ENCODE measurements at regions not wholly inside any gene's neighbourhood (a gene's known extent, or its start where the extent isn't known, plus 50 kb on each side); places are given as distances from the start of the nearest gene placed in this dataset.

DNA sequence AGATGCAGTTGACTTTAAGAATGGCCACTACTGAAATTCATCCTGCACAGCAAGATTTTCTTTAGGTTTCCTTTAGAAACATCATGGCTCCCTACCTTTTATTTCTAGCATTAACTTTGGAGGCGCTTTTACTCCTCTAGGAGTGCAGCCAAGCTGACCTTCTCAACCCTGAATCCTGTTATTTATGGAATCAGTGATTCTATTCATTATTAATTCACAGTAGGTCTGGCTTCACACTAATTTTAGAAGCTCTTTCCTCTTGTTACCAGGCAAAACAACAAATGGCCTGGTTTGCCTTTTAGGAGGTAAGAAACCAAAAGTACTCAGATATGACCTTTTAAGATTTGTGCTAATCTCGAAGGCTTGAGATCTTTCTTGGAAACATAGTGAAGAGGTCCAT is 93.0 kb upstream of the PELI1 start:
- TF ChIP-seq, protein P1, sequence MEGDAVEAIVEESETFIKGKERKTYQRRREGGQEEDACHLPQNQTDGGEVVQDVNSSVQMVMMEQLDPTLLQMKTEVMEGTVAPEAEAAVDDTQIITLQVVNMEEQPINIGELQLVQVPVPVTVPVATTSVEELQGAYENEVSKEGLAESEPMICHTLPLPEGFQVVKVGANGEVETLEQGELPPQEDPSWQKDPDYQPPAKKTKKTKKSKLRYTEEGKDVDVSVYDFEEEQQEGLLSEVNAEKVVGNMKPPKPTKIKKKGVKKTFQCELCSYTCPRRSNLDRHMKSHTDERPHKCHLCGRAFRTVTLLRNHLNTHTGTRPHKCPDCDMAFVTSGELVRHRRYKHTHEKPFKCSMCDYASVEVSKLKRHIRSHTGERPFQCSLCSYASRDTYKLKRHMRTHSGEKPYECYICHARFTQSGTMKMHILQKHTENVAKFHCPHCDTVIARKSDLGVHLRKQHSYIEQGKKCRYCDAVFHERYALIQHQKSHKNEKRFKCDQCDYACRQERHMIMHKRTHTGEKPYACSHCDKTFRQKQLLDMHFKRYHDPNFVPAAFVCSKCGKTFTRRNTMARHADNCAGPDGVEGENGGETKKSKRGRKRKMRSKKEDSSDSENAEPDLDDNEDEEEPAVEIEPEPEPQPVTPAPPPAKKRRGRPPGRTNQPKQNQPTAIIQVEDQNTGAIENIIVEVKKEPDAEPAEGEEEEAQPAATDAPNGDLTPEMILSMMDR (IDR thresholded peaks at IDR 0.05; ENCODE audit: unreplicated experiment): no peak
- H3K36me3 Mint-ChIP-seq: peaks cover 13% of the 10 kb centered on the region
- no peak overlapping the region for H3K4me3 Mint-ChIP-seq
- H3K9me3 Mint-ChIP-seq: peaks cover 17% of the 10 kb centered on the region
- peaks cover 21% of the 10 kb centered on the region for H3K4me1 Mint-ChIP-seq
- no peak for DNase-seq (ENCODE audit: low spot score in 2 of 2, unreplicated experiment in 2 of 2)
- H3K27ac Mint-ChIP-seq: no peak overlapping the region
- H3K27me3 Mint-ChIP-seq (ENCODE audit: low read depth): no peaks in the 10 kb centered on the region

DNA sequence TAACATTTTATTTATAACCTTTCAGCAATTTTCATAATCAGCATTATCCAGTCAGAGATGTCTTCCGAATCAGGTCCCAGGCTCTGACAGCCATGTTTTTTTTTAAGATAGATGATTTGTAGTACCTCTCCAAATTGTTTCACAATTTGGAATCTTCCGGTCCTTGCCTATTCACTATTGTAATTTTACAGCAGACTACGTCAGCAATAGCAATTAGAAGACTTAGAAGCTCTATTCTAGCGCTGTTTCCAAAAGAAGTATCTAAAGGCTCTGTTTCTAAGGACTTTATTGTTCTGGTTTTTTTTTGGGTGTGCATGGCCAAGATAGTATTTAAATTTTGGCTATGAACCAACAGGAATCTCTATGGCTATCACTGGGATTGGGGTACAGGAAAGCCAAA is 94.6 kb upstream of the PELI1 start:
- no peak for DNase-seq (ENCODE audit: low spot score in 2 of 2, unreplicated experiment in 2 of 2)
- TF ChIP-seq, protein P1 (IDR thresholded peaks at IDR 0.05; ENCODE audit: unreplicated experiment): no peak
- no peak overlapping the region for H3K4me3 Mint-ChIP-seq
- peaks cover 13% of the 10 kb centered on the region for H3K36me3 Mint-ChIP-seq
- H3K27ac Mint-ChIP-seq: no peak overlapping the region
- H3K9me3 Mint-ChIP-seq: peaks cover 17% of the 10 kb centered on the region
- no peaks in the 10 kb centered on the region for H3K27me3 Mint-ChIP-seq (ENCODE audit: low read depth)
- H3K4me1 Mint-ChIP-seq: peaks cover 11% of the 10 kb centered on the region

DNA sequence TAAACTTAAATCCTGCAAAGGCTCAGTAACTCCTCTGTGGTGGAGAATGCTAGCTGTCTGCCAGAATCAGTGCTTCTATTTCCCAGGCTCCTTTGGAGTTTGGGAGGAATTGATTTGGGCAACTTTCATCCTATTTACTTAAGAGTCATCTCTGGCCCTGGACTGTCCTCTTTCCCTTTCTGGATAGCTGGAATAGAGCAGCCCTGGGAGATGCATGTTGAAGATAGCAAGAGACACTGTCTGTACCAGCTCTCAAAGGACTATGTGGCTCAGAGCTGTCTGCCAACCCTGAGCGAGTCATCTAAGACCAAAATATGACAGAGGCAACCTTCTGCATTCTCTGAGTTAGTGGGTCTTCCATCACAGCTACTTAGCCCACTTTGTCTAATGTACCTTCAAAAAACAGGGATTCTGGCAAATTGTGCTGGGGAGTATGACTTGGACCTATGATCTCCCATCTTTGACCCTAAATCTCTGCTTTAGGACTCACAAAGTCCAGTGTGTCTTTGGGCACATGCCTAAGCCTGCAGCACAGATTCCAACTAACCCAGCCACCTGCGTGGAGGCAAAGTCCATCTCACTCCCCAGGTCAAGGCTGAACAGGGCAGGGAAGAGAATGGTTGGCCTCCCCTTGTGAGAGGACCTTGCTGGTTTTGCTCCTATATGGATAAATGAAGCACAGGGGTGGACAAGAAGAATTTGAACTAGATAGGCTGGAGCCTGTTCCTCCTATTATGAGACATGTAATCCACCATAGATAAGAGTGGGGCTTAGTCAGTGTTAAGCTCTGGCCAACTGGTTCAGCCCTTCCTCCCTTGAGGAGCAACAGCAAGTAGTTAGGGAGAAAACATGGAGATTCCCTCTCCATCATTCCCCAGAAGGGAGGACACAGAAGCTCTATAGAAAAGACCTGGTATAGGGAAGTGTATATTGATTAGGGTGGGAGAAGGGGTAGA is 99.1 kb upstream of the PELI1 start:
- no peak overlapping the region for H3K4me3 Mint-ChIP-seq
- H3K27ac Mint-ChIP-seq: no peak overlapping the region
- TF ChIP-seq, protein P1 (IDR thresholded peaks at IDR 0.05; ENCODE audit: unreplicated experiment): no peak
- H3K36me3 Mint-ChIP-seq: peaks cover 8% of the 10 kb centered on the region
- peaks cover 2% of the 10 kb centered on the region for H3K4me1 Mint-ChIP-seq
- H3K27me3 Mint-ChIP-seq (ENCODE audit: low read depth): no peaks in the 10 kb centered on the region
- H3K9me3 Mint-ChIP-seq: peaks cover 17% of the 10 kb centered on the region
- DNase-seq (ENCODE audit: low spot score in 2 of 2, unreplicated experiment in 2 of 2): no peak

DNA sequence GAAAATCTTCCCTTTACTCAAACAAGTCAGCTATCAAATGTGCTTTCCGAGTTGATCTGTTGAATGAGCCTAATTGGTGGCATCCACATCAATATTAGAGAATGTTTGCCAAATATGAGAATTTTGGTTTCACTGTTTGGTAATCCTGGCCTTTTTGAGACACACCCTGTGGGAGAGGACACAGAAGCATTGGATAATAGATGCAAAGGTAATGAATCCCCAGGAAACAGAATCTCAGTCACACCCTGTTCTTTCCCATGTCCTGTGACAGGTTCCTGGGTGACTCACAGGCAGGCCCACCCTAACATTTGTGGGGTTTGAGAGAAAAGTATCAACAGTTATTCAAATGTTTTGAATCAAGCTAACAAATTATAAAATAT is 99.8 kb upstream of the PELI1 start:
- no peak for DNase-seq (ENCODE audit: low spot score in 2 of 2, unreplicated experiment in 2 of 2)
- no peak overlapping the region for H3K27ac Mint-ChIP-seq
- TF ChIP-seq, protein P1 (IDR thresholded peaks at IDR 0.05; ENCODE audit: unreplicated experiment): no peak
- H3K4me1 Mint-ChIP-seq: peaks cover 5% of the 10 kb centered on the region
- peaks cover 17% of the 10 kb centered on the region for H3K9me3 Mint-ChIP-seq
- H3K4me3 Mint-ChIP-seq: no peak overlapping the region
- H3K36me3 Mint-ChIP-seq: peaks cover 8% of the 10 kb centered on the region
- H3K27me3 Mint-ChIP-seq (ENCODE audit: low read depth): no peaks in the 10 kb centered on the region

DNA sequence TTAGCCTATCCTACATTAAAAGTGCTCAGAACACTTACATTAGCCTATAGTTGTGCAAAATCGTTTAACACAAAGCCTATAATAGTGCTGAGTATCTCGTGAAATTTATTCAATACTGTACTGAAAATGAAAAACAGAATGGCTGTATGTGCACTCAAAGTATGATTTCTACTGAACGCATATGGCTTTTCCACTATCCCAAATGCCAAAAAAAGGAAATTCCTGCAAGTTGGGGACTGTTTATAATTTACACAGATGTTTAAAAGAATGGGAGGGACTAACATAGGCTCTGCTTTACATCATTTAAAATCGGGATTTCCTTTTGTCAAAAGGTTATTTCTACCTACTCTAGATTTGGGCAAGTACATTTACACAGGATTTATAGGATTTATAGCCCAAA is 101.4 kb upstream of the PELI1 start:
- no peaks in the 10 kb centered on the region for H3K27me3 Mint-ChIP-seq (ENCODE audit: low read depth)
- peaks cover 8% of the 10 kb centered on the region for H3K36me3 Mint-ChIP-seq
- peaks cover 12% of the 10 kb centered on the region for H3K9me3 Mint-ChIP-seq
- H3K27ac Mint-ChIP-seq: no peak overlapping the region
- DNase-seq (ENCODE audit: low spot score in 2 of 2, unreplicated experiment in 2 of 2): no peak
- TF ChIP-seq, protein P1 (IDR thresholded peaks at IDR 0.05; ENCODE audit: unreplicated experiment): no peak
- peaks cover 13% of the 10 kb centered on the region for H3K4me1 Mint-ChIP-seq
- H3K4me3 Mint-ChIP-seq: no peak overlapping the region
